ENCODE measurements at regions not wholly inside any gene's neighbourhood (a gene's known extent, or its start where the extent isn't known, plus 50 kb on each side); places are given as distances from the start of the nearest gene placed in this dataset.

- Histone ChIP-seq H3K4me2 (ENCODE audit: control insufficient read depth, insufficient read depth) (no peak overlapping the region), H3K4me3 (no peak overlapping the region), H3K27ac (ENCODE audit: control insufficient read depth, insufficient read depth) (no peak overlapping the region), H3K4me1 (ENCODE audit: control insufficient read depth, insufficient read depth, low read length) (no peaks in the 10 kb centered on the region), H3K79me2 (ENCODE audit: control insufficient read depth, insufficient read depth, low read length) (no peaks in the 10 kb centered on the region), H3K27me3 (replicated peaks in 1 of 2; ENCODE audit: control insufficient read depth in 2 of 2, insufficient read depth in 2 of 2, low read length in 1 of 2) (no peaks in the 10 kb centered on the region; a peak in 1 of 4 replicates), H3K9me3 (replicated peaks; ENCODE audit: control insufficient read depth, insufficient read depth, low read length) (no peaks in the 10 kb centered on the region), H3K36me3 (ENCODE audit: control insufficient read depth in 2 of 2, insufficient read depth in 2 of 2, low read length in 1 of 2) (no peaks in the 10 kb centered on the region), H2AFZ (ENCODE audit: control insufficient read depth, low read depth, low read length) (no peak overlapping the region), H4K20me1 (ENCODE audit: control insufficient read depth, insufficient read depth) (no peaks in the 10 kb centered on the region), H3K9ac (ENCODE audit: control insufficient read depth, insufficient read depth, low read length) (no peak overlapping the region)
- POLR2A ChIA-PET, result no interaction called here
- 48% methylated on average over 5 of the region's 5 CpGs for WGBS (ENCODE audit: insufficient coverage, insufficient replicate concordance, low lambda C conversion rate, missing lambda C conversion rate)
- FAIRE-seq (no peak), ATAC-seq (no peak), DNase-seq (ENCODE audit: low read depth, low spot score) (no peak)
- RAD21 ChIA-PET (ENCODE audit: unreplicated experiment), result no interaction called here
- TF ChIP-seq ZBTB33 (IDR thresholded peaks at IDR 0.05), result no peak
- TF ChIP-seq ATF3 (IDR thresholded peaks at IDR 0.05; ENCODE audit: borderline replicate concordance, extremely low read depth, low read depth, low read length), result no peak
- TF ChIP-seq ZNF687 (IDR thresholded peaks at IDR 0.05), result no peak
- TF ChIP-seq KDM1A (IDR thresholded peaks at IDR 0.05; ENCODE audit: borderline replicate concordance), result no peak
- no peak for TF ChIP-seq ZZZ3 (IDR thresholded peaks at IDR 0.05; ENCODE audit: control insufficient read depth, insufficient read length, low read depth)
- no peak for TF ChIP-seq RAD51 (IDR thresholded peaks at IDR 0.05)
- BruUV-seq (replicated peaks), result no TSS peak
- intact Hi-C loops (cut with micrococcal nuclease; ENCODE audit: unreplicated experiment), result loop anchor here (10.0 kb wide), 1 partner anchor 386 kb away; no protein-coding TSS in a partner anchor
- in situ Hi-C loops (cut with MboI), result no loop called here
- CTCF ChIA-PET, result interaction anchor here (1.1 kb wide), 2 partner anchors 12 kb away, joined by 3 read pairs; no protein-coding TSS in a partner anchor
- SMC1A ChIA-PET (ENCODE audit: uncharacterized antibody, unreplicated experiment), result no interaction called here
Measured at GRCh38 chr1:219801156-219801820, 127.1 kb downstream of the SLC30A10 start.

All from GM12878 (cell line).